ENCODE measurements at regions not wholly inside any gene's neighbourhood (a gene's known extent, or its start where the extent isn't known, plus 50 kb on each side); places are given as distances from the start of the nearest gene placed in this dataset.
"Not testable (repeated sequence)": the region's sequence is repeated elsewhere in the genome, so short reads cannot be mapped to it uniquely, and the experiment has no call there.

GRCh38 chr7:69309601-69310000 lies 288.7 kb upstream of the AUTS2 start:
- no peak for DNase-seq
- no peak overlapping the region for H3K27ac ChIP-seq
- no peak for TF ChIP-seq CTCF (IDR thresholded peaks at IDR 0.05; ENCODE audit: low read depth, low read length)
- H3K4me3 ChIP-seq (ENCODE audit: low read depth, low read length), result no peak overlapping the region
- H3K9me3 ChIP-seq (ENCODE audit: severe bottlenecking), result peaks cover 9% of the 10 kb centered on the region
- no peaks in the 10 kb centered on the region for H3K36me3 ChIP-seq
- H3K27me3 ChIP-seq (ENCODE audit: insufficient read depth, low read depth, severe bottlenecking), result no peaks in the 10 kb centered on the region

- no peak for TF ChIP-seq CTCF (IDR thresholded peaks at IDR 0.05; ENCODE audit: low read depth, low read length)
- Histone ChIP-seq H3K9me3 (ENCODE audit: severe bottlenecking) (peaks cover 9% of the 10 kb centered on the region), H3K36me3 (no peaks in the 10 kb centered on the region), H3K27ac (no peak overlapping the region), H3K4me3 (ENCODE audit: low read depth, low read length) (no peak overlapping the region), H3K27me3 (ENCODE audit: insufficient read depth, low read depth, severe bottlenecking) (no peaks in the 10 kb centered on the region)
- no peak for DNase-seq
Measured at GRCh38 chr7:69311489-69311888, 286.8 kb upstream of the AUTS2 start.

- H3K36me3 ChIP-seq; H3K9me3 ChIP-seq (ENCODE audit: severe bottlenecking); H3K27me3 ChIP-seq (ENCODE audit: insufficient read depth, low read depth, severe bottlenecking); H3K27ac ChIP-seq; H3K4me3 ChIP-seq (ENCODE audit: low read depth, low read length); DNase-seq: not testable (repeated sequence)
Measured at GRCh38 chr7:69313852-69314251, 284.4 kb upstream of the AUTS2 start.

GRCh38 chr7:69318794-69319193 lies 279.5 kb upstream of the AUTS2 start:
- H3K27ac ChIP-seq, result peak overlapping the region; percentile 37; the same call in 1 of the 2 replicates
- peak; percentile 79 for DNase-seq
- no peak for TF ChIP-seq CTCF (IDR thresholded peaks at IDR 0.05; ENCODE audit: low read depth, low read length)

GRCh38 chr7:69328516-69328915 lies 269.8 kb upstream of the AUTS2 start:
- Histone ChIP-seq H3K27me3 (ENCODE audit: insufficient read depth, low read depth, severe bottlenecking) (no peaks in the 10 kb centered on the region), H3K4me3 (ENCODE audit: low read depth, low read length) (no peak overlapping the region), H3K27ac (no peak overlapping the region), H3K36me3 (no peaks in the 10 kb centered on the region), H3K9me3 (ENCODE audit: severe bottlenecking) (no peaks in the 10 kb centered on the region)
- no peak for TF ChIP-seq CTCF (IDR thresholded peaks at IDR 0.05; ENCODE audit: low read depth, low read length)
- DNase-seq, result no peak

More at GRCh38 chr7:69318794-69319193, 279.5 kb upstream of the AUTS2 start:
- no peaks in the 10 kb centered on the region for H3K36me3 ChIP-seq
- peaks cover 2% of the 10 kb centered on the region for H3K9me3 ChIP-seq (ENCODE audit: severe bottlenecking)
- no peak overlapping the region; the same call in 1 of the 2 replicates for H3K4me3 ChIP-seq (ENCODE audit: low read depth, low read length)
- no peaks in the 10 kb centered on the region for H3K27me3 ChIP-seq (ENCODE audit: insufficient read depth, low read depth, severe bottlenecking)

GRCh38 chr7:69334701-69335100 lies 263.6 kb upstream of the AUTS2 start:
- no peak for DNase-seq
- H3K36me3 ChIP-seq, result no peaks in the 10 kb centered on the region
- H3K27me3 ChIP-seq (ENCODE audit: insufficient read depth, low read depth, severe bottlenecking), result no peaks in the 10 kb centered on the region
- no peak overlapping the region for H3K27ac ChIP-seq
- no peaks in the 10 kb centered on the region for H3K9me3 ChIP-seq (ENCODE audit: severe bottlenecking)
- H3K4me3 ChIP-seq (ENCODE audit: low read depth, low read length), result no peak overlapping the region
- no peak for TF ChIP-seq CTCF (IDR thresholded peaks at IDR 0.05; ENCODE audit: low read depth, low read length)
